Endodermal cell (in vitro differentiated cells): ENCODE measurements at regions not wholly inside any gene's neighbourhood (a gene's known extent, or its start where the extent isn't known, plus 50 kb on each side); places are given as distances from the start of the nearest gene placed in this dataset.

ENCODE experiments used
- DNase-seq: peaks from one replicate; pipeline ENCODE4 v3.0.0-alpha.2; 2017
- H3K27ac ChIP-seq: 2 replicates; pipeline ENCODE4 v1.5.1; 2013; ENCODE audit warnings: mild to moderate bottlenecking, low read depth, low read length, moderate library complexity
- H3K27me3 ChIP-seq: 2 replicates; pipeline ENCODE4 v1.6.1; 2013; ENCODE audit warnings: mild to moderate bottlenecking, low read length, moderate library complexity; ENCODE audit not compliant: insufficient read depth, control insufficient read depth, poor library complexity, severe bottlenecking
- H3K36me3 ChIP-seq: 2 replicates; pipeline ENCODE4 v1.7.0; 2013; ENCODE audit warnings: mild to moderate bottlenecking, low read length, moderate library complexity; ENCODE audit not compliant: control insufficient read depth, insufficient read depth
- H3K4me1 ChIP-seq: one replicate; pipeline ENCODE4 v1.7.0; 2013; ENCODE audit warnings: low read length; ENCODE audit not compliant: control insufficient read depth, insufficient read depth
- H3K4me3 ChIP-seq: 2 replicates; pipeline ENCODE4 v1.5.1; 2013; ENCODE audit warnings: mild to moderate bottlenecking, low read length, moderate library complexity
- H3K9ac ChIP-seq: 2 replicates; pipeline ENCODE4 v1.6.1; 2013; ENCODE audit warnings: mild to moderate bottlenecking, low read length, moderate library complexity; ENCODE audit not compliant: poor library complexity, severe bottlenecking; ENCODE audit errors: extremely low read depth
- H3K9me3 ChIP-seq: 2 replicates; pipeline ENCODE4 v1.6.1; 2013; ENCODE audit warnings: mild to moderate bottlenecking, low read length, moderate library complexity; ENCODE audit not compliant: control insufficient read depth
- H3K27ac Mint-ChIP-seq: 2 replicates; pipeline ENCODE4 v1.8.0; 2020; ENCODE audit warnings: mixed read lengths
- H3K27me3 Mint-ChIP-seq: 2 replicates; pipeline ENCODE4 v1.8.0; 2021; ENCODE audit warnings: mild to moderate bottlenecking, mixed read lengths; ENCODE audit not compliant: insufficient read depth
- H3K36me3 Mint-ChIP-seq: 2 replicates; pipeline ENCODE4 v1.8.0; 2020; ENCODE audit warnings: low read depth, mixed read lengths
- H3K4me1 Mint-ChIP-seq: 2 replicates; pipeline ENCODE4 v1.8.0; 2020; ENCODE audit warnings: mixed read lengths
- H3K4me3 Mint-ChIP-seq: 2 replicates; pipeline ENCODE4 v1.8.0; 2020; ENCODE audit warnings: mild to moderate bottlenecking, moderate library complexity, mixed read lengths
- H3K9me3 Mint-ChIP-seq: 2 replicates; pipeline ENCODE4 v1.8.0; 2020; ENCODE audit warnings: mild to moderate bottlenecking, mixed read lengths
- WGBS, 2 experiments: methylation state at CpG; one replicate each; pipeline versions ENCODE4 v1.1.5 to v1.1.7; 2013; ENCODE audit warnings: missing lambda C conversion rate in 2 of 2, mixed read lengths in 1 of 2; ENCODE audit not compliant: insufficient coverage in 1 of 2, insufficient read length in 1 of 2; 5-methylcytosine and 5-hydroxymethylcytosine counted together
- TF ChIP-seq, protein P1 (sequence below): fragments of 200-600 bp; sonication (generic); conservative IDR thresholded peaks from 2 replicates; pipeline ENCODE4 v1.5.0; 2021; ENCODE audit warnings: antibody characterized with exemption, mild to moderate bottlenecking

DNA sequence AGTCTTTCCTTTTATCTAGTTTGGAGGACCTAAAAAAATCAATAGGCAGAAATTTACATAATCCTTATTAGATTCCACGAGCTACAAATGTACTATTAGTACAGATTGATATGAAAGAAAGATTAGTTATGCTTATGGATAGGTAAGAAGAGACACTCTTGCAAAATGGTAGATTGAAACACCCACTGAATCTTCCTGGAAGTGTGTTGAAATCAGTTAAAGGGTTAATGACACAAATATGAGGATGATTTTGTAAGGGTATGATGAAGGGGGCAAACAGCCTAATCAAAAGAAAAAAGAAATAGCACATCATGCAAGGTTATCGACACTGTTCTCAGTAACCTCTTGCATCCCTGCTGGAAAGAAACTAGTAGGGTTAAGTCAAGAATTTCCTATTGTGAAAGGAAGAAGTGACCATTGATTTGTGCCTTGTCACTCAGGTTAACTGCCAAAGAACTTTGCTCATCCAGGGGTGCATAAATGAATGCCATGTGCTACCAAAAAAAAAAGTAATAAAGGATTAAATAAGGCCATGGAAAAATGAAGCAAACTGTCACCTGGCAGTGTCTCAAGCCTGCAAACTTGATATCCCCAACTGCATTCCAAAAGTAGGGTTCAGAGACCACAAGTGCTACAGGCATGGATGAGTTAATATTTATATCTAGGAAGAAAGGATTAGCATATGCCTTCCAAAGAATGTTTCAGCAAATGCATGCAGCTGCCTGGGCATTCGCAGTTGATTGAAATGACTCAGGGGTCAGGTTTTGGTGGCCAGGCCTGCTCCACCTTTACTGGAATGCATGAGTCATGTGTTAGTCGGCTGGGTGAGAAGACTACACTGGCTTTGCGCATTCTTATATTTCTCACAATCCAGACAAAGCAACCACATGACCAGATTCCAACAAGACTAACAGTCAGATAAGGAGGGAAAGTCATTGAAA lies 78.3 kb upstream of the ATXN3L start:
- Mint-ChIP-seq H3K36me3 (no peaks in the 10 kb centered on the region), H3K27ac (no peak overlapping the region), H3K27me3 (no peaks in the 10 kb centered on the region), H3K9me3 (peaks cover 44% of the 10 kb centered on the region), H3K4me1 (no peaks in the 10 kb centered on the region), H3K4me3 (no peak overlapping the region)
- TF ChIP-seq, protein P1, sequence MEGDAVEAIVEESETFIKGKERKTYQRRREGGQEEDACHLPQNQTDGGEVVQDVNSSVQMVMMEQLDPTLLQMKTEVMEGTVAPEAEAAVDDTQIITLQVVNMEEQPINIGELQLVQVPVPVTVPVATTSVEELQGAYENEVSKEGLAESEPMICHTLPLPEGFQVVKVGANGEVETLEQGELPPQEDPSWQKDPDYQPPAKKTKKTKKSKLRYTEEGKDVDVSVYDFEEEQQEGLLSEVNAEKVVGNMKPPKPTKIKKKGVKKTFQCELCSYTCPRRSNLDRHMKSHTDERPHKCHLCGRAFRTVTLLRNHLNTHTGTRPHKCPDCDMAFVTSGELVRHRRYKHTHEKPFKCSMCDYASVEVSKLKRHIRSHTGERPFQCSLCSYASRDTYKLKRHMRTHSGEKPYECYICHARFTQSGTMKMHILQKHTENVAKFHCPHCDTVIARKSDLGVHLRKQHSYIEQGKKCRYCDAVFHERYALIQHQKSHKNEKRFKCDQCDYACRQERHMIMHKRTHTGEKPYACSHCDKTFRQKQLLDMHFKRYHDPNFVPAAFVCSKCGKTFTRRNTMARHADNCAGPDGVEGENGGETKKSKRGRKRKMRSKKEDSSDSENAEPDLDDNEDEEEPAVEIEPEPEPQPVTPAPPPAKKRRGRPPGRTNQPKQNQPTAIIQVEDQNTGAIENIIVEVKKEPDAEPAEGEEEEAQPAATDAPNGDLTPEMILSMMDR, result no peak
- Histone ChIP-seq H3K36me3 (no peaks in the 10 kb centered on the region), H3K9ac (no peak overlapping the region), H3K27me3 (no peaks in the 10 kb centered on the region), H3K27ac (peak overlapping the region; percentile 36), H3K4me1 (no peaks in the 10 kb centered on the region), H3K4me3 (no peak overlapping the region), H3K9me3 (no peaks in the 10 kb centered on the region)
- DNase-seq, result peak; percentile 72
- 87% methylated on average over 3 of the region's 5 CpGs; no CpG with 5 or more reads in 1 of the 2 experiments for WGBS, 2 experiments

DNA sequence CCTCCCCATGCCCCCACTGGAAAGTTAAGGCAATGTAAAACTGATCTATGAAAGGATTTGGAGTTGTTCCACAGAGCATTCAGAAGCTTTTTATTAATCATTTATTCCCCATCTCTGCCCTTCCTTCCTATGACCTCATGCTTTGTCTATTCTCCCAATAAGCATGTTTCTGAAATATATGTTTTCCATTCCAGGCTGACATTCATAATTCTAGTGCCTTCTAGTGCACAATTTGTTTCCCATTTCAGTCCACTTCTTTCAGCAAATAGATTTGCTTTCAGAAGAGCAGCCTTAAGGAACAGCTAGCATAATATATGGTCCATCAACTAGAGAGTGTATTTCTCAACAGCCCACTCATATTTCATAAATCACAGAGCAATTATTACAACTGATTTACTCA lies 77.1 kb upstream of the ATXN3L start:
- TF ChIP-seq, protein P1, result no peak
- Mint-ChIP-seq H3K4me1 (no peaks in the 10 kb centered on the region), H3K27ac (no peak overlapping the region), H3K9me3 (peaks cover 45% of the 10 kb centered on the region), H3K27me3 (no peaks in the 10 kb centered on the region), H3K4me3 (no peak overlapping the region), H3K36me3 (no peaks in the 10 kb centered on the region)
- Histone ChIP-seq H3K9ac (no peak overlapping the region), H3K36me3 (no peaks in the 10 kb centered on the region), H3K9me3 (no peaks in the 10 kb centered on the region), H3K4me3 (no peak overlapping the region), H3K27ac (no peak overlapping the region), H3K27me3 (no peaks in the 10 kb centered on the region), H3K4me1 (no peaks in the 10 kb centered on the region)
- no peak for DNase-seq

DNA sequence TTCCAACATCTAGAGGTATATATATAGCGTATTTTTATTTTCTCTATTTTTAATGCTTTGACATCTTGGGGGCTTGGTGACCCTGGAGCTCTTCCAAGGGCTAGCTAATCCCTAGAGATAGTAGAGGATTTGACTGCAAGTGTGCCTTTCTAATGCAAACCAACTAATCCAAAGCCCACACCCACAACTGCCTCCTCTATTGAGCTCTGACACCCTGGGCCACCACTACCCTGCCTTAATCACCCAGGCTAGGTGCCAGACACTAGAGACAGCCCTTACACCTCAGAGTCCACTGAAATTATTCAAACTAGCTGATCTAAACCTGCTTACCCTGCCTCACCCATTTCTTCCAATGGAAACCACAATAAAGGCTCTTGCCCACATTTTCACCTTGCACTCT lies 69.6 kb upstream of the ATXN3L start:
- Mint-ChIP-seq H3K4me3 (no peak overlapping the region), H3K36me3 (no peaks in the 10 kb centered on the region), H3K27ac (no peak overlapping the region), H3K9me3 (peaks cover 50% of the 10 kb centered on the region), H3K27me3 (no peaks in the 10 kb centered on the region), H3K4me1 (no peaks in the 10 kb centered on the region)
- Histone ChIP-seq H3K27me3 (no peaks in the 10 kb centered on the region), H3K9ac (no peak overlapping the region), H3K27ac (no peak overlapping the region), H3K4me3 (no peak overlapping the region), H3K4me1 (no peaks in the 10 kb centered on the region), H3K9me3 (peaks cover 8% of the 10 kb centered on the region), H3K36me3 (no peaks in the 10 kb centered on the region)
- TF ChIP-seq, protein P1, result no peak
- WGBS, 2 experiments, result no CpG with 5 or more reads among the region's 1 CpG
- peak; percentile 60 for DNase-seq
